Calu3 (cell line): ENCODE measurements at regions not wholly inside any gene's neighbourhood (a gene's known extent, or its start where the extent isn't known, plus 50 kb on each side); places are given as distances from the start of the nearest gene placed in this dataset.

ENCODE experiments used
- BruUV-seq: library from RNA; stranded (reverse); fragments of 400-500 nt; replicated peaks from 2 replicates; lab custom pipeline; 2021; lab: Mats Ljungman, UMichigan
- CTCF ChIA-PET: fragments of 300-600 bp; sonication (Branson Sonifier 250); formaldehyde crosslinking; loops from one replicate; lab custom pipeline; 2022; ENCODE audit warnings: antibody characterized with exemption; lab: Charles Lee
- DNase-seq: peaks from one replicate; pipeline ENCODE4 v3.0.0; 2022
- H3K27ac Mint-ChIP-seq: one replicate; pipeline ENCODE4 v1.8.0; 2022; ENCODE audit warnings: mixed read lengths; ENCODE audit not compliant: unreplicated experiment
- H3K27me3 Mint-ChIP-seq: one replicate; pipeline ENCODE4 v1.8.0; 2022; ENCODE audit warnings: mixed read lengths; ENCODE audit not compliant: unreplicated experiment
- H3K36me3 Mint-ChIP-seq: one replicate; pipeline ENCODE4 v1.8.0; 2022; ENCODE audit warnings: mild to moderate bottlenecking, moderate library complexity, mixed read lengths; ENCODE audit not compliant: insufficient read depth, unreplicated experiment
- H3K4me1 Mint-ChIP-seq: one replicate; pipeline ENCODE4 v1.8.0; 2022; ENCODE audit warnings: mild to moderate bottlenecking, low read depth, mixed read lengths; ENCODE audit not compliant: unreplicated experiment
- H3K4me3 Mint-ChIP-seq: one replicate; pipeline ENCODE4 v1.8.0; 2022; ENCODE audit warnings: mild to moderate bottlenecking, low read depth, moderate library complexity, mixed read lengths; ENCODE audit not compliant: unreplicated experiment
- H3K9me3 Mint-ChIP-seq: one replicate; pipeline ENCODE4 v1.8.0; 2022; ENCODE audit warnings: low read depth, mixed read lengths; ENCODE audit not compliant: unreplicated experiment
- intact Hi-C: fragments of 100-400 bp; cut with micrococcal nuclease; formaldehyde crosslinking; loops from one replicate; pipeline ENCODE4 v1.10.0; 2022; ENCODE audit not compliant: unreplicated experiment
- TF ChIP-seq, protein P1 (sequence below): fragments of 200-600 bp; IDR thresholded peaks from one replicate; pipeline ENCODE4 v1.8.0; 2022; ENCODE audit warnings: antibody characterized with exemption; ENCODE audit not compliant: unreplicated experiment

DNA sequence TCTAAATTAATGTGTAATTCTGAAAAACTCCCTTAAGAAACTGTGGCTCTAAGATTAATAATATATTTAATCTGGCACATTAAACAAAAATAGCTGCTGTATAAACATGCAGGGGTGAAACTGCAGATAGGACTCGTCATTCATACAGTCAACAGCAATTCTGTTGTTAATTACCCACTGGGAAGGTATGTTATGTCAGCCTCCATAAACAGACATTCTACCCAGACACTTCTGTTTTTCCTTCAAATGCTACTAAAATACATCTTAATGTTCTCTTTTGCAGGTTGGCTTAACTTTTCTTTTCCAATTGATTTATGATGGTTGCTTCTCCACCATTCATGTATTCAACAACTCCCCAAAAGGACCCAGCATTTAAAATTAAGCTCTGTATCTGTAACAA is 165.6 kb downstream of the SIPA1L2 start:
- Mint-ChIP-seq H3K9me3 (no peaks in the 10 kb centered on the region), H3K27me3 (no peaks in the 10 kb centered on the region)
- CTCF ChIA-PET: no interaction called here

DNA sequence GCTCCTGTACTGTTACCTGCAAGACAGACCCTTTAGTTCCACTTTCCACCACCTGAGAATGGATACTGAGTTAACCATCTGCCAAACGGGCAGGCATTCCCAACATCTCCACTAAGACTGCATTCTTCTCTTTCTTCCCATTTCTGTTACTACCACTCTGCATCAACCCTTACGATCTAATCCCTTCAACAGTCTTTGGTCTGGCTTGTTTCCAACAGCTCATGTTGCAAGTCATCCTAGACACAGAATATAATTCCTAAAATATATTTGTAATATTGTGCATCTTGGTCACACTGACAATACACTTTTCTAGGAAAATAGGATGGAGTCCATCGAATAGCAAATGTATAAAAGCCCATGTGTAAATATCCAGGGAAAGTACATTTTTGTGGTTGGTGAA is 166.7 kb downstream of the SIPA1L2 start:
- DNase-seq: no peak
- Mint-ChIP-seq H3K9me3 (peaks cover 4% of the 10 kb centered on the region), H3K27ac (no peak overlapping the region), H3K4me3 (no peak overlapping the region), H3K36me3 (no peaks in the 10 kb centered on the region), H3K27me3 (no peaks in the 10 kb centered on the region), H3K4me1 (no peaks in the 10 kb centered on the region)
- intact Hi-C loops: no loop called here
- TF ChIP-seq, protein P1, sequence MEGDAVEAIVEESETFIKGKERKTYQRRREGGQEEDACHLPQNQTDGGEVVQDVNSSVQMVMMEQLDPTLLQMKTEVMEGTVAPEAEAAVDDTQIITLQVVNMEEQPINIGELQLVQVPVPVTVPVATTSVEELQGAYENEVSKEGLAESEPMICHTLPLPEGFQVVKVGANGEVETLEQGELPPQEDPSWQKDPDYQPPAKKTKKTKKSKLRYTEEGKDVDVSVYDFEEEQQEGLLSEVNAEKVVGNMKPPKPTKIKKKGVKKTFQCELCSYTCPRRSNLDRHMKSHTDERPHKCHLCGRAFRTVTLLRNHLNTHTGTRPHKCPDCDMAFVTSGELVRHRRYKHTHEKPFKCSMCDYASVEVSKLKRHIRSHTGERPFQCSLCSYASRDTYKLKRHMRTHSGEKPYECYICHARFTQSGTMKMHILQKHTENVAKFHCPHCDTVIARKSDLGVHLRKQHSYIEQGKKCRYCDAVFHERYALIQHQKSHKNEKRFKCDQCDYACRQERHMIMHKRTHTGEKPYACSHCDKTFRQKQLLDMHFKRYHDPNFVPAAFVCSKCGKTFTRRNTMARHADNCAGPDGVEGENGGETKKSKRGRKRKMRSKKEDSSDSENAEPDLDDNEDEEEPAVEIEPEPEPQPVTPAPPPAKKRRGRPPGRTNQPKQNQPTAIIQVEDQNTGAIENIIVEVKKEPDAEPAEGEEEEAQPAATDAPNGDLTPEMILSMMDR: no peak
- CTCF ChIA-PET: no interaction called here
- no TSS peak for BruUV-seq

More for the DNA sequence above, 165.6 kb downstream of the SIPA1L2 start:
- no peaks in the 10 kb centered on the region for H3K4me1 Mint-ChIP-seq
- no peak overlapping the region for H3K4me3 Mint-ChIP-seq
- no peak for DNase-seq
- intact Hi-C loops: no loop called here
- H3K27ac Mint-ChIP-seq: no peak overlapping the region
- no peaks in the 10 kb centered on the region for H3K36me3 Mint-ChIP-seq
- BruUV-seq: no TSS peak
- TF ChIP-seq, protein P1: no peak

DNA sequence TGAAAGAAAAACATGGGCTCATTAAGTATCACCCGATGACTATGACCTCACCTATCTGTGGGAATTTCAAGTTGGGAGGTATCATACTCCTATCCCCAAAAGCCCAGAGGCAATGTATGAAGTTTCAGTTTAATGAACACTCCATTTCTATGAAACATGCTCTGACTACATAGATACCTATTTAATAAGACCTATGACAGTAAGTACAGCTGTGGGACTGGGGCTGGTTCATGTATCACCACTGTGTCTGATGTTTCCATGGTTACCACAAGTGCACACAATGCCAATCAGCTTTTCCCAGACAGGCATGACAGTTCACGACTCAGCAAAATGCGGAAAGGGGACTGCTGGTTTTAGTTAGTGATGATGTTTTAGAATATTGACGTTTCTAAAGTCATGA is 167.7 kb downstream of the SIPA1L2 start:
- CTCF ChIA-PET: no interaction called here
- TF ChIP-seq, protein P1: no peak
- no peak overlapping the region for H3K4me3 Mint-ChIP-seq
- no peak for DNase-seq
- peaks cover 4% of the 10 kb centered on the region for H3K9me3 Mint-ChIP-seq
- H3K36me3 Mint-ChIP-seq: no peaks in the 10 kb centered on the region
- intact Hi-C loops: no loop called here
- BruUV-seq: no TSS peak
- H3K27me3 Mint-ChIP-seq: no peaks in the 10 kb centered on the region
- no peaks in the 10 kb centered on the region for H3K4me1 Mint-ChIP-seq
- no peak overlapping the region for H3K27ac Mint-ChIP-seq

DNA sequence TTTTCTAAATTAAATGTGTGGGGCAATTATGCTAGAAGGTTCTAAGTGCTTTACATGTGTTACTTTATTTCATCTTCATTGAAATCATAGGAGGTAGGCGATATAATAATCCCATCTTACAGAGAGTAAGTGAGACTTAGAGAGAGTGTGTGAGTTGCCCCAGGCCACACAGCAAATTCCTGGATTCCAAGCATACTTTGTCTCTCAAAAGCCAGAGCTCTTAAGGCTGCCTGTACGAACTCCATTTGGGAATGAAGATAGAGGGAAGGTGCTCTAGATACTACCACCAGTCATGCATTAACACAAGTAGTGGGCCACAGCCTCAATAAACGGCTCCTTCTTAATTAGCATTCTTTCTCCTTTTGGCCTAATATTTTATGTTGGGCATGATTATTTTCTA is 170.1 kb downstream of the SIPA1L2 start:
- Mint-ChIP-seq H3K27me3 (no peaks in the 10 kb centered on the region), H3K4me1 (no peaks in the 10 kb centered on the region), H3K27ac (no peak overlapping the region), H3K4me3 (no peak overlapping the region), H3K36me3 (no peaks in the 10 kb centered on the region), H3K9me3 (peaks cover 7% of the 10 kb centered on the region)
- BruUV-seq: no TSS peak
- intact Hi-C loops: no loop called here
- DNase-seq: no peak
- TF ChIP-seq, protein P1: no peak
- CTCF ChIA-PET: no interaction called here
